CD4-positive, CD25-positive, alpha-beta regulatory T cell (primary cell): ENCODE measurements at regions not wholly inside any gene's neighbourhood (a gene's known extent, or its start where the extent isn't known, plus 50 kb on each side); places are given as distances from the start of the nearest gene placed in this dataset.

Source experiments
- ATAC-seq, 2 donors: fragments of 150-1000 bp; cut with Tn5 transposase; one replicate each; pipeline ENCODE4 v1.10.0; 2021; ENCODE audit warnings: low read depth in 2 of 2, moderate number of reproducible peaks in 2 of 2, moderate library complexity in 1 of 2
- DNase-seq, 3 donors: peaks; one replicate each; pipeline versions ENCODE4 v3.0.0 to v3.0.0-alpha.2; 2012 to 2022; ENCODE audit warnings: mixed read lengths in 1 of 3
- H3K27ac ChIP-seq: one replicate; pipeline ENCODE4 v1.7.0; 2013; ENCODE audit warnings: mild to moderate bottlenecking, low read length; ENCODE audit not compliant: insufficient read depth, poor library complexity, severe bottlenecking
- H3K27me3 ChIP-seq: one replicate; pipeline ENCODE4 v1.7.0; 2013; ENCODE audit warnings: low read length; ENCODE audit not compliant: control insufficient read depth, insufficient read depth
- H3K36me3 ChIP-seq: one replicate; pipeline ENCODE4 v1.7.0; 2013; ENCODE audit warnings: mild to moderate bottlenecking, low read length, moderate library complexity; ENCODE audit not compliant: control insufficient read depth, insufficient read depth
- H3K4me1 ChIP-seq: 2 replicates; pipeline ENCODE4 v1.7.0; 2013; ENCODE audit warnings: mild to moderate bottlenecking, low read length; ENCODE audit not compliant: insufficient read depth, control insufficient read depth, poor library complexity, severe bottlenecking
- H3K4me3 ChIP-seq: one replicate; pipeline ENCODE4 v1.7.0; 2013; ENCODE audit warnings: low read depth, mild to moderate bottlenecking, low read length, moderate library complexity
- H3K9me3 ChIP-seq, 2 experiments: 1 replicate in 1 of 2; 2 replicates in 1 of 2; pipeline ENCODE4 v1.7.0; 2013; ENCODE audit warnings: low read length in 2 of 2, mild to moderate bottlenecking in 1 of 2, moderate library complexity in 1 of 2; ENCODE audit not compliant: control insufficient read depth in 2 of 2
- H3K27ac Mint-ChIP-seq, 3 donors: one replicate each; pipeline ENCODE4 v1.8.0; 2020 to 2022; ENCODE audit warnings: mild to moderate bottlenecking in 3 of 3, mixed read lengths in 3 of 3, moderate library complexity in 2 of 3
- H3K27me3 Mint-ChIP-seq: one replicate; pipeline ENCODE4 v1.8.0; 2022; ENCODE audit warnings: mild to moderate bottlenecking, mixed read lengths
- H3K36me3 Mint-ChIP-seq: one replicate; pipeline ENCODE4 v1.8.0; 2020; ENCODE audit warnings: mixed read lengths
- H3K4me1 Mint-ChIP-seq, 4 donors: one replicate each; pipeline ENCODE4 v1.8.0; 2020 to 2022; ENCODE audit warnings: mixed read lengths in 4 of 4, mild to moderate bottlenecking in 1 of 4
- H3K4me3 Mint-ChIP-seq, 4 donors: one replicate each; pipeline ENCODE4 v1.8.0; 2020 to 2022; ENCODE audit warnings: mild to moderate bottlenecking in 4 of 4, mixed read lengths in 4 of 4, moderate library complexity in 3 of 4
- H3K9me3 Mint-ChIP-seq, 7 donors: one replicate each; pipeline ENCODE4 v1.8.0; 2020 to 2022; ENCODE audit warnings: mixed read lengths in 7 of 7, mild to moderate bottlenecking in 3 of 7, moderate library complexity in 2 of 7

DNA sequence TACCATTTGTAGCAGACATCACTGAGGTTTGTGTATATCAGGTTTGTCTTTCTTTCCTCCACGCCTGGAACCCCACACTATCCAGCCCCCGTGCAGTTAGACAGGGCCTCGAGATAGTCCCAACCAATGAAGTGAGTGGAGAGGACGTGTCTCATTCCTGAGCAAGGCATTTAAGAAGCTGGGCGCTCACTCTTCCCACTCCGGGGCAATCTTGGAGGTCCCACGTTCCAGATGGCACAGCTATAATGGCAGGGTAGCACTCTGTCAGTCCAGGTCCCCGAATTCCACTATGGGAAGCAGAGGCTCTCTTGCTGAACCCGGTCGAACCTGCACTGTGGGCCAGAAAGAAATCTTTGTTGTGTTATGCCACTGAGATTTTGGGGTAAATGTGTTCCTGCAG, 57.3 kb upstream of the CSF3R start:
- Mint-ChIP-seq H3K36me3 (no peaks in the 10 kb centered on the region), H3K4me3 (no peak overlapping the region), H3K27me3 (peaks cover 32% of the 10 kb centered on the region), H3K4me1 (no peaks in the 10 kb centered on the region), H3K9me3 (peaks cover 0 to 2% (median 0%) of the 10 kb centered on the region in 7 donors), H3K27ac (no peak overlapping the region)
- H3K36me3 ChIP-seq: no peaks in the 10 kb centered on the region
- H3K27ac ChIP-seq: no peak overlapping the region
- no peak for ATAC-seq
- H3K27me3 ChIP-seq: no peaks in the 10 kb centered on the region
- DNase-seq: no peak
- no peaks in the 10 kb centered on the region for H3K9me3 ChIP-seq
- H3K4me3 ChIP-seq: no peak overlapping the region
- H3K4me1 ChIP-seq: no peaks in the 10 kb centered on the region

DNA sequence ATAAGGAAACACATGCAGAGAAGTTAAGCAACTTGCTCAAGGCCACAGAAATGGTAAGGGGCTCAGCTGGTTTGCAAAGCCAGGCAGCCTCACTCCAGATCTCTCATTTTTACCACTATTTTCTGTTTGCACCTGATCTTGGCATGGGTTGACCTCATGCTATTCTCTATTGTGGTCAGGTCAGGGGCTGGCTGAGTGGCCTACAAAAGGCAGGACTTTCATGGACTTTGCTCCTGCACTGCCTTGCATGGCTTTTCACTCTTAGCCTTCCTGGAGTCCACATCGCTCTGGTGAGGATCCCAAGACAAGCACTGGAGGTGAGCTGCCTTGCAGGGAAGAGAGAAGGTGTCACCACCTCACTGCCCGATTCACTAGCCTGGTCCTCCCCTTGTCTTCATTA, 56.8 kb upstream of the CSF3R start:
- no peaks in the 10 kb centered on the region for H3K36me3 Mint-ChIP-seq
- no peak for ATAC-seq
- H3K27ac Mint-ChIP-seq: no peak overlapping the region

DNA sequence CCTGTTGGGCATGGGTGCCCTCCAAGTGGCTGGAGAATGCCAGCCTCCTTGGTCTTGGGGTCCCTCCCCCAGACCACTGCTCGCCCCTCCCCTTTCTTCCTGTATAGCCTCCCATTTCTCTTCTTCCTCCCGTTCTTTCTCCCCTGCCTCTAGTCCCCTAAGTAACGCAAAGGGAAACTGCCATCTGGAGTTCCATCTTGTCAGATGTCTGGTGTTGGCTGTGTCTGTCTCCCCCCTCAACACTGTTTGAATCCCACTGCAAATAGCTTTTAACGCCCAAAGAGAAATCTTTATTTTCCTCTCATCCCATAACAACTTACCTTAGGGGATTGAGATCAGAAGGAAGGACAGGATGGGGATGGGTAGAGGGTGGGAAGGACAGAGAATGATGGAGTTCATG, 55.3 kb upstream of the CSF3R start:
- ATAC-seq: no peak
- Histone ChIP-seq H3K4me3 (no peak overlapping the region), H3K27ac (no peak overlapping the region), H3K4me1 (no peaks in the 10 kb centered on the region), H3K36me3 (no peaks in the 10 kb centered on the region), H3K27me3 (no peaks in the 10 kb centered on the region), H3K9me3 (no peaks in the 10 kb centered on the region)
- Mint-ChIP-seq H3K4me3 (no peak overlapping the region), H3K27me3 (peaks cover 31% of the 10 kb centered on the region), H3K36me3 (no peaks in the 10 kb centered on the region), H3K4me1 (no peaks in the 10 kb centered on the region), H3K27ac (no peak overlapping the region), H3K9me3 (peaks cover 0 to 3% (median 0%) of the 10 kb centered on the region in 7 donors)
- no peak for DNase-seq

More for the DNA sequence above, 56.8 kb upstream of the CSF3R start:
- no peaks in the 10 kb centered on the region for H3K4me1 Mint-ChIP-seq
- Histone ChIP-seq H3K4me3 (no peak overlapping the region), H3K36me3 (no peaks in the 10 kb centered on the region), H3K4me1 (no peaks in the 10 kb centered on the region), H3K9me3 (no peaks in the 10 kb centered on the region), H3K27ac (no peak overlapping the region), H3K27me3 (no peaks in the 10 kb centered on the region)
- H3K9me3 Mint-ChIP-seq: peaks cover 0 to 2% (median 0%) of the 10 kb centered on the region in 7 donors
- no peak overlapping the region for H3K4me3 Mint-ChIP-seq
- peaks cover 32% of the 10 kb centered on the region for H3K27me3 Mint-ChIP-seq
- DNase-seq: no peak

DNA sequence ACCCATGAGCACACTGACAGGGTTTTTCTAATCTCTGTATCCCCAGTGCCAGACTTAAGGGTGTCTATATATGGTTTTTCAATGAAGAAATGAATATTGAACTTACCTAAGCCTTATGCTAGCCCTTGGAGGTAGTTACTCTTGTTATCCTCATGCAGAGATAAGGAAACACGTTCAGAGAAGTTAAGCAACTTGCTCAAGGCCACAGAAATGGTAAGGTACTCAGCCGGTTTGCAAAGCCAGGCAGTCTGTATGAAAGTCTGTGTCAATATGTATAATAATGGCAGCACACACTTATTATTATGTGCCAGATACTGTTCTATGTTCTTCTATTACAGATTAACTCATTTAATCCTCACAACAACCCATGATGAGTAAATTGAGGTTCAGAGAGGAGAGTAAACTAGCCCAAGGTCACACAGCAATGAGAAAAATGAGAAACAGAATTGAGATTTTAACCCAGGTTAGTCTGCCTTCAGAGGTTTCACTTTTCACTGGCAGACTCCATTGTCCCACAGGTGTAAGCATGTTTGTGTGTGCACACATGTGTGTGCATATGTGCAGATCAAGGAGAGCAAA, 54.6 kb upstream of the CSF3R start:
- Mint-ChIP-seq H3K9me3 (peaks cover 0 to 3% (median 0%) of the 10 kb centered on the region in 7 donors), H3K27ac (no peak overlapping the region), H3K4me3 (no peak overlapping the region), H3K27me3 (peaks cover 29% of the 10 kb centered on the region), H3K4me1 (no peaks in the 10 kb centered on the region), H3K36me3 (no peaks in the 10 kb centered on the region)
- DNase-seq: no peak
- Histone ChIP-seq H3K9me3 (no peaks in the 10 kb centered on the region), H3K27me3 (no peaks in the 10 kb centered on the region), H3K27ac (no peak overlapping the region), H3K36me3 (no peaks in the 10 kb centered on the region), H3K4me3 (no peak overlapping the region), H3K4me1 (no peaks in the 10 kb centered on the region)
- ATAC-seq: no peak

DNA sequence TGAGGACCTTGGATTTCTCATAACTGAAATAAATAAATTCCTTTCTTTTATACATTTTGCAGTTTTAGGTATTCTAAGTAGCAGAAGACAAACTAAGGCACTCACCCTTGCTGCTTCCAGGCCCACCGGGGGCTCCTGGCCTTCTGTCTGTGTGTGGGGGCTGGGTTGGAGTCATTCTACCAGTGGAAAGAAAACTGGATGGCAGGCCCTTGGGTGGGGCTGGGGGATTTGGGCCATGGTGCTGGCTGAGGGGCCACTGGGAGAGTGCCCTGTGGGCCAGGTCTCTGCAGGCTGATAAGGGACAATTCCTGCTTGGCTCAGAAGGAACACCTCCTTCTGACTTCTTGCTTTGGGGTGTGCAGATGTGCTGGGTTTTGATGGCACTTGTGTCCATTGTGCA, 54.0 kb upstream of the CSF3R start:
- Mint-ChIP-seq H3K36me3 (no peaks in the 10 kb centered on the region), H3K9me3 (peaks cover 0 to 3% (median 0%) of the 10 kb centered on the region in 7 donors), H3K4me1 (no peaks in the 10 kb centered on the region), H3K4me3 (no peak overlapping the region), H3K27ac (no peak overlapping the region), H3K27me3 (peaks cover 24% of the 10 kb centered on the region)
- H3K4me3 ChIP-seq: no peak overlapping the region
- DNase-seq: no peak
- no peak overlapping the region for H3K27ac ChIP-seq
- no peaks in the 10 kb centered on the region for H3K4me1 ChIP-seq
- no peak for ATAC-seq
- H3K27me3 ChIP-seq: no peaks in the 10 kb centered on the region
- H3K36me3 ChIP-seq: no peaks in the 10 kb centered on the region
- H3K9me3 ChIP-seq: no peaks in the 10 kb centered on the region

DNA sequence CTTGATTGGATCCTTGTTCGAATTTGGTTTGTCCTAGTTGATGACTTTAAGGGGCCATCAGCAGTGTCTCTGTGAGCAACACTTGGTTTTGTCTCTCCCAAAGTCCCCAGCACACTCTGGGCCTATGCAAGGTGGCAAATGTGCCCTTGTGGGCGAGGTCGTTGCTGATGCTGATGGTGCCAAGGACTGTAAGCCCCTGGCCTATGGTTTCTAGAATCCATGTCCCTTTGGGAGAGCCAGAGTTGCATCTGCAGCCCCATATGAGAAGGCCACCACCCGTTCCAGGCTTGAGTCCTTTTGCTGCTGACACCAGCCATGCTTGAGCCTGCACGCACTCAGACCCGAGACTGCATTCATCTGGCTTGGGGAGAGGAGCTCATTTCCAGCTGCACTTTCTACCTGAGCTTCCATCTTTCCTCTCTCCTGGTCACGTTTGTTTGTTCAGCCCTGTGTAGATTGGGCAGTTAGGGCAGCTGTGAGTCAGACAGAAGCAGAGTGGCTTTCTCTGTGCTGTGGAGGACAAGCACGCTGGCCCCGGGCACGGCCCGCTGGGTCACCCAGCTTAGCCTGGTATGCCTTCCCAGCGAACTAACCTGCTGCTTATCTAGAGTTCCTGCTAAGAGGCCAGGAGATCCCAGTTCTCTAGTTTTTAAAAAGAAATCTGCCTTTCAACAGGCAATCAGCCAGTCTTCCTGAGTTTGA, 52.1 kb upstream of the CSF3R start:
- H3K36me3 Mint-ChIP-seq: no peaks in the 10 kb centered on the region
- ATAC-seq: no peak
- Histone ChIP-seq H3K27me3 (no peaks in the 10 kb centered on the region), H3K36me3 (no peaks in the 10 kb centered on the region), H3K4me3 (no peak overlapping the region), H3K4me1 (no peaks in the 10 kb centered on the region), H3K27ac (no peak overlapping the region), H3K9me3 (no peaks in the 10 kb centered on the region)
- no peaks in the 10 kb centered on the region for H3K4me1 Mint-ChIP-seq
- H3K27me3 Mint-ChIP-seq: peaks cover 24% of the 10 kb centered on the region
- peak overlapping the region in 1 of 4 donors; percentile 73 for H3K4me3 Mint-ChIP-seq
- H3K27ac Mint-ChIP-seq: no peak overlapping the region
- DNase-seq: no peak
- peaks cover 0 to 3% (median 0%) of the 10 kb centered on the region in 7 donors for H3K9me3 Mint-ChIP-seq

DNA sequence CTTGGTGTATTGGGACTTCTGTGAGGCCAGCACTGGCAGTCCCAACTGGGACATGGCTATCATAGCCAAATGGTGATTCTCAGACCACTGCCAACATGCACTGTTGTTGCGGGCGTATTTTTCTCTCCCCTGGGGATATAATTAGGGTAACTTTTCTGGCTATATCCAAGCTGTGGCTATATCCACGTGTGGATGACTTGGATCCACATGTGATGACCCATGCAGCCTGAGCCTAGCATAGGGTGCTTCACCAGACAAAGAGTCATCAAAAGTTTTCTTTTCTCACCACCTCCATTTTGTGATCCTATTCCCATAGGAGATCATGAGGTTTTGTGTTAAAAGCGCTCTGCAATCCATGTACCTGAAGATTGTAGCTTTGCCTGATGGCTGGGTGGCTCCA, 51.2 kb upstream of the CSF3R start:
- Mint-ChIP-seq H3K4me1 (no peaks in the 10 kb centered on the region), H3K9me3 (peaks cover 0 to 3% (median 0%) of the 10 kb centered on the region in 7 donors), H3K36me3 (no peaks in the 10 kb centered on the region), H3K4me3 (no peak overlapping the region), H3K27me3 (peaks cover 17% of the 10 kb centered on the region), H3K27ac (no peak overlapping the region)
- no peak overlapping the region for H3K4me3 ChIP-seq
- DNase-seq (no peak), ATAC-seq (no peak)
- H3K9me3 ChIP-seq: no peaks in the 10 kb centered on the region
- H3K4me1 ChIP-seq: no peaks in the 10 kb centered on the region
- no peaks in the 10 kb centered on the region for H3K36me3 ChIP-seq
- H3K27ac ChIP-seq: no peak overlapping the region
- no peaks in the 10 kb centered on the region for H3K27me3 ChIP-seq

DNA sequence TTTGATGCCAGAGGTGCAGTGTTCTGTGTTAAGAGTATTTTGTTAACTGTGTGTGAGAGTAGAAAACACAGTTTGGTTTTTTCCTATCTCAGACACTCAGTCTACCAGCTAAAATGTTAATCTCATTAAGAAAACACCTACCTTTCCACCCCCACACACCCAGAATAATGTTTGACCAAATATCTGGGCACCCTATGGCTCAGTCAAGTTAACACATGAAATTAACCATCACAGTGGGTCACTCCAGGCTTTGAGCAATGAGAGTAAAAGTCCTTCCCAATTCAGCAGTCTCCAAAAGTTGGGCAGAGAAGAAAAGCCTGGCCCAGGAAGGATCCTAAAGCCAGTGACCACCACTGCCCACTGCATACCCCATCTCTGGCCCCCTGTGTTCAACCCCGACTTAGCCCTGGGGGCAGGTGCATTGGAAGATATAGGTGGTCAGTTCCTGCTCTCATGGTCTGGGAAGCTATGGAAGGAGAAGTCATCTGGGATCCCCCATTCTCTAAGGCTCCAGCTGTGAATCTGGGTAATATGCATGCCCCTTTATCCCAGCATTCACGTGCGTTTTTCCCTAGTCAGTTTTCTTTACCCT, 50.2 kb upstream of the CSF3R start:
- H3K4me1 ChIP-seq: no peaks in the 10 kb centered on the region
- ATAC-seq (no peak), DNase-seq (no peak)
- H3K27me3 ChIP-seq: no peaks in the 10 kb centered on the region
- H3K4me3 ChIP-seq: no peak overlapping the region
- no peak overlapping the region for H3K27ac ChIP-seq
- Mint-ChIP-seq H3K4me1 (no peaks in the 10 kb centered on the region), H3K27ac (no peak overlapping the region), H3K4me3 (no peak overlapping the region), H3K27me3 (peaks cover 15% of the 10 kb centered on the region), H3K36me3 (no peaks in the 10 kb centered on the region), H3K9me3 (peaks cover 0 to 3% (median 0%) of the 10 kb centered on the region in 7 donors)
- H3K36me3 ChIP-seq: no peaks in the 10 kb centered on the region
- no peaks in the 10 kb centered on the region for H3K9me3 ChIP-seq
